ENCODE measurements at regions not wholly inside any gene's neighbourhood (a gene's known extent, or its start where the extent isn't known, plus 50 kb on each side); places are given as distances from the start of the nearest gene placed in this dataset.

DNA sequence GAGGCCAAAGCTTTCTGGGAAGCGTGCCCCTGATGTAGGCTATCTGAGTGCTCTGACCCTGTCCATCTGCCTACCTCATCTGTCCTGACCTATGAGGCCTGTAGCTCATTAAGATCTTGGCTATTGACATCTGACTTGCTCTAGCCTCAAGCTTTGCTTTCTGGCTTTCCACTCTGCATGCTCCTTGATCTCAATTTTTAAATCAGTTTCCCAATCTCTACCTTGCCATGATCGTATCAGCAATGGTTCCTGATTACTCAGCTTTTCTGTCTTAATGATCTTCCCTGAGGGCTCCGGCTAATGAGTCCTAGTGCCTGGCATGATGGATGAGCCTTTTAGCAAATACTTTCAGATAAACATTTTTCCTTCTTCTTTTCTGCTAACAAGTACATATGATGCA, 262.0 kb downstream of the NDFIP2 start:
- no peak overlapping the region for H3K27ac ChIP-seq (ENCODE audit: low read depth, low read length)
- no peaks in the 10 kb centered on the region for H3K9me3 ChIP-seq (ENCODE audit: control insufficient read depth in 1 of 2, low read length in 2 of 2)
- no peaks in the 10 kb centered on the region for H3K36me3 ChIP-seq (ENCODE audit: control insufficient read depth in 1 of 2, insufficient read depth in 2 of 2, low read length in 2 of 2)
- no peaks in the 10 kb centered on the region for H3K27me3 ChIP-seq (ENCODE audit: control insufficient read depth in 1 of 2, insufficient read depth in 2 of 2, low read length in 2 of 2)
- H3K4me3 ChIP-seq (ENCODE audit: low read depth in 1 of 2, low read length in 2 of 2): no peak overlapping the region
- peaks cover 0 to 6% of the 10 kb centered on the region in 2 donors for H3K4me1 ChIP-seq (ENCODE audit: control insufficient read depth in 1 of 2, insufficient read depth in 2 of 2, low read length in 2 of 2)
- no peak overlapping the region for H3K9ac ChIP-seq (ENCODE audit: low read depth in 1 of 2, low read length in 2 of 2)

DNA sequence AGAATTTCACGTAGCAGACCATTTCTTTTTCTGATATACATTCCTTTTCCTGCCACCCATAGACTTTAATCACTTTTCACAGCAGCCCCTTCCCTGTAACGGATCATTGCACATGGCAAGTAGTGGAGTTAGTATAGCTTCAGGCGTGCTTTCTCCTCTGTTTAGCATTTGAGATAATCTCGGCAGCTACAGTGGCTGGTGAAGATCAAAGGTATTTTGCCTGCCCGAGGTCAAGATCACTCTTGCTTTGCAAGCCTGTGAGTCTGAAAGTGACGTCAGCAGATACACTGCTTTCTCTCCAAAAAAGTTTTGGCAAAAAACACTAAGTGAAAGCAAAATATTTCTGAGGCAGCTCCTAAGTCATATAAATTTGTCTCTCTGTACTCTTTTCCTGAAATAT, 260.0 kb downstream of the NDFIP2 start:
- Histone ChIP-seq H3K27ac (ENCODE audit: low read depth, low read length) (no peak overlapping the region), H3K4me3 (ENCODE audit: low read depth in 1 of 2, low read length in 2 of 2) (peak overlapping the region in 1 of 2 donors; percentile 4), H3K4me1 (ENCODE audit: control insufficient read depth in 1 of 2, insufficient read depth in 2 of 2, low read length in 2 of 2) (peaks cover 0 to 6% of the 10 kb centered on the region in 2 donors), H3K36me3 (ENCODE audit: control insufficient read depth in 1 of 2, insufficient read depth in 2 of 2, low read length in 2 of 2) (no peaks in the 10 kb centered on the region), H3K27me3 (ENCODE audit: control insufficient read depth in 1 of 2, insufficient read depth in 2 of 2, low read length in 2 of 2) (no peaks in the 10 kb centered on the region), H3K9ac (ENCODE audit: low read depth in 1 of 2, low read length in 2 of 2) (no peak overlapping the region), H3K9me3 (ENCODE audit: control insufficient read depth in 1 of 2, low read length in 2 of 2) (no peaks in the 10 kb centered on the region)

DNA sequence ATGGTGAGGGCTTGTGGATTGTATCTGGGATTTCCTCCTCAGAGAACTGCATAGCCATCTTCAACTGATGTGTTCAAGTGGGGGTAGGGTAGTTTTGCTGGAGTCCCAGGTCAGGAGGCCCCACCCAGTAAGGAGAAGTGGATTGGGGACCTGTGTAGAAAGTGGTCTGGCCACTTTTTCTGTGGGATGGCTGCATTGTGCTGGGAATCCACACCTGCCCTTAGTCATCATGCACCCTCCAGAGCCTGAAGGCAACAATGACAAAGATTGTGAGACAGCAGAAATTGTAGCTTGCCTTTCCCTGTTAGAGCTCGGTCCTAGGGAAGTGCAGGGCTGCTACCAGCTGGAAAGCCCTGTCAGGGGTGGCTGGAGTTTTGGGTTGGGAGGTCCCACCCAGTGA, 255.4 kb downstream of the NDFIP2 start:
- H3K27ac ChIP-seq (ENCODE audit: low read depth, low read length): no peak overlapping the region
- H3K4me3 ChIP-seq (ENCODE audit: low read depth in 1 of 2, low read length in 2 of 2): no peak overlapping the region
- H3K4me1 ChIP-seq (ENCODE audit: control insufficient read depth in 1 of 2, insufficient read depth in 2 of 2, low read length in 2 of 2): peaks cover 0 to 6% of the 10 kb centered on the region in 2 donors
- H3K9ac ChIP-seq (ENCODE audit: low read depth in 1 of 2, low read length in 2 of 2): no peak overlapping the region
- no peaks in the 10 kb centered on the region for H3K9me3 ChIP-seq (ENCODE audit: control insufficient read depth in 1 of 2, low read length in 2 of 2)
- H3K27me3 ChIP-seq (ENCODE audit: control insufficient read depth in 1 of 2, insufficient read depth in 2 of 2, low read length in 2 of 2): no peaks in the 10 kb centered on the region
- H3K36me3 ChIP-seq (ENCODE audit: control insufficient read depth in 1 of 2, insufficient read depth in 2 of 2, low read length in 2 of 2): no peaks in the 10 kb centered on the region

DNA sequence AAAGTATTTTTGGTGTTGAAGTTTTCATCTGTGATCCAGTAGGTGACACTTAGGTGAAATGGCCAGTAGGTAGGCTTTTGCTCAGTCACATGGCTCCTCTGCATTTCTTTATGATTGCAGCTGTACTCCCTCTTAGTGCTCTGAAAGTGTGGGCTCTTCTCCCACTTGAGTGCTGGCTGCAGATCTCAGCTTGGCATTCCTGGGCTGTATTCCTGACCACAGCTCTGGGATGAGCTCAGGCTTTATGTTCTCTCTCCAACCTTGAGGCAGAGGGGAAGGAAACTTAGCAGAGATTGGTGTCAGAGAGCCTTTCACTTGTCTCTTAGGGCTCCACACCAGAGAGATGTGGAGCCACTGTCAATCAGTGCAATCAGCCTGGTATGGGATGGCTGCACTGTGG, 254.3 kb downstream of the NDFIP2 start:
- H3K27ac ChIP-seq (ENCODE audit: low read depth, low read length): no peak overlapping the region
- H3K4me1 ChIP-seq (ENCODE audit: control insufficient read depth in 1 of 2, insufficient read depth in 2 of 2, low read length in 2 of 2): no peaks in the 10 kb centered on the region
- H3K9ac ChIP-seq (ENCODE audit: low read depth in 1 of 2, low read length in 2 of 2): no peak overlapping the region
- no peaks in the 10 kb centered on the region for H3K9me3 ChIP-seq (ENCODE audit: control insufficient read depth in 1 of 2, low read length in 2 of 2)
- H3K36me3 ChIP-seq (ENCODE audit: control insufficient read depth in 1 of 2, insufficient read depth in 2 of 2, low read length in 2 of 2): no peaks in the 10 kb centered on the region
- no peak overlapping the region for H3K4me3 ChIP-seq (ENCODE audit: low read depth in 1 of 2, low read length in 2 of 2)
- H3K27me3 ChIP-seq (ENCODE audit: control insufficient read depth in 1 of 2, insufficient read depth in 2 of 2, low read length in 2 of 2): no peaks in the 10 kb centered on the region

DNA sequence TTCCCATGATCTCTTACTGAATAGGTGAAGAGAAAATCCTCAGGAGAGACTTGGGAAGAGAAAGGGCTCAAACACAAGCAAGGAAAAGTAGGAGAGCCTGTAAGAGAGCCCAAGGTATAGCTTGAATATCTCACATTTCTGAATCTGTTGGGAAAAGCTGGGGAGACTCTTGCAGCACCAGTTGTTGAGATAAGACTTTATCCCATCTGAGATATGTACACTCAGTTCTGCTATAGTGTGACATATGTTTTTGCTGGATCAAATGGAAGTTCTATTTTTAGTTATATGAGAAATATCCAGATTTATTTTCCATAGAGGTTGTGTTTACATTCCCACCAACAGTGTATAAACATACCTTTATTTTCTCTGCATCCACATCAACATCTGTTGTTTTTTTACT, 246.1 kb downstream of the NDFIP2 start:
- Histone ChIP-seq H3K36me3 (ENCODE audit: control insufficient read depth in 1 of 2, insufficient read depth in 2 of 2, low read length in 2 of 2) (no peaks in the 10 kb centered on the region), H3K9me3 (ENCODE audit: control insufficient read depth in 1 of 2, low read length in 2 of 2) (no peaks in the 10 kb centered on the region), H3K27ac (ENCODE audit: low read depth, low read length) (no peak overlapping the region), H3K27me3 (ENCODE audit: control insufficient read depth in 1 of 2, insufficient read depth in 2 of 2, low read length in 2 of 2) (no peaks in the 10 kb centered on the region), H3K9ac (ENCODE audit: low read depth in 1 of 2, low read length in 2 of 2) (no peak overlapping the region), H3K4me3 (ENCODE audit: low read depth in 1 of 2, low read length in 2 of 2) (no peak overlapping the region), H3K4me1 (ENCODE audit: control insufficient read depth in 1 of 2, insufficient read depth in 2 of 2, low read length in 2 of 2) (peaks cover 13 to 22% of the 10 kb centered on the region in 2 donors)

DNA sequence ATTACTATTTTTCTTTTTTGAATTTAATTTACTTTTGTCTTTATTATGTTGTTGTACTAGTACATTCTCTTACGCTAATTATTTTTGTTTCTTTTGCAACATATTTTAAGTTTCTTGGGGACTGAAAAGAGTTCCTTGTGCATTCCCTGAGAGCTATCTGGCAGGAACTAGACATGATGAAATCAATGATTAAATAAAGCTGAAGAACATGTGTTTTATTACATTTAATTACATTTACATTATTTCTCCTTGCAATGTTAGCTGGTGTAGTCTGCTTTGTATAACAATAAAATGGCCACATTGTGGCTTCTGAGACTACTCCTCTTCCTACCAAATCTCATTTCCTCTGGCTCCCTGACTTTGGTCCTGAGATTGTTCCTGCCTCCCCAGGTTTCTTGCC, 244.9 kb downstream of the NDFIP2 start:
- Histone ChIP-seq H3K27me3 (ENCODE audit: control insufficient read depth in 1 of 2, insufficient read depth in 2 of 2, low read length in 2 of 2) (no peaks in the 10 kb centered on the region), H3K9ac (ENCODE audit: low read depth in 1 of 2, low read length in 2 of 2) (no peak overlapping the region), H3K4me3 (ENCODE audit: low read depth in 1 of 2, low read length in 2 of 2) (no peak overlapping the region), H3K9me3 (ENCODE audit: control insufficient read depth in 1 of 2, low read length in 2 of 2) (no peaks in the 10 kb centered on the region), H3K27ac (ENCODE audit: low read depth, low read length) (no peak overlapping the region), H3K4me1 (ENCODE audit: control insufficient read depth in 1 of 2, insufficient read depth in 2 of 2, low read length in 2 of 2) (peaks cover 13 to 22% of the 10 kb centered on the region in 2 donors), H3K36me3 (ENCODE audit: control insufficient read depth in 1 of 2, insufficient read depth in 2 of 2, low read length in 2 of 2) (no peaks in the 10 kb centered on the region)

DNA sequence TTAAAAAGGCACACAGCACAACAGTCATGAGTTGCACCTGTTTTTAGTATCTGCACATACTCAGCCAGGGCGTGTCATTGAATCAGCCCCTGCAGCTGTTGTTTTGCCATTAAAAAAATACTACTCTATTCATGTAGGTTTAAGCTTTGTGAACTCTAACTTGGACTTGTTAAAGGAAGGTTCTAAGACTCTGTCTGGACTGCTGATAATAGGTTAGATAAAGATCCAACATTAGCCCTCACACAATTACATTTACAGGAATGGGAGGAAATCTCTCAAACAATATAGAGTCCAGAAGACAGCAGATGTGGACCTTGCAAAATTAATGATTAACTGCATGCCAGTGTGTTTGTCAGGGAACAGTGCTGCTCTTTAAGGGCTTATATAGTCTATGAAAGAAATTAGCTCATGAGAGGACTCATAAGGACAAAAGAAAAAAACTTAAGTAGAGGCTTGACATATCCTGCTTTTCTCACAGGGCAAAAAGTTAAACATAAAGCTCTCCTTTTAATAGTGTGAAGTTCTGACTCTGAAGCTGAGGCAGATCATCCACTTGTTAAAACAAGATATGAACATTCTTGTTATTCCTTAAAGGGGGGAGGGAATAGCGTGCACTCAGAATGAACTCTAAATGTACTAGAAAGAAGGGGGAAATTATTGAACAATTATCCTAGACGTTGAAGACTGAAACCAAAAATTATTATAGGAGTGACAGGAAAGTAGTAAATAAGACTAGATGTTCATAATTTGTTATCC, 243.6 kb downstream of the NDFIP2 start:
- Histone ChIP-seq H3K9me3 (ENCODE audit: control insufficient read depth in 1 of 2, low read length in 2 of 2) (no peaks in the 10 kb centered on the region), H3K9ac (ENCODE audit: low read depth in 1 of 2, low read length in 2 of 2) (no peak overlapping the region), H3K4me1 (ENCODE audit: control insufficient read depth in 1 of 2, insufficient read depth in 2 of 2, low read length in 2 of 2) (peaks cover 13 to 22% of the 10 kb centered on the region in 2 donors), H3K36me3 (ENCODE audit: control insufficient read depth in 1 of 2, insufficient read depth in 2 of 2, low read length in 2 of 2) (no peaks in the 10 kb centered on the region), H3K4me3 (ENCODE audit: low read depth in 1 of 2, low read length in 2 of 2) (peak overlapping the region in 1 of 2 donors; percentile 44), H3K27ac (ENCODE audit: low read depth, low read length) (no peak overlapping the region), H3K27me3 (ENCODE audit: control insufficient read depth in 1 of 2, insufficient read depth in 2 of 2, low read length in 2 of 2) (no peaks in the 10 kb centered on the region)

DNA sequence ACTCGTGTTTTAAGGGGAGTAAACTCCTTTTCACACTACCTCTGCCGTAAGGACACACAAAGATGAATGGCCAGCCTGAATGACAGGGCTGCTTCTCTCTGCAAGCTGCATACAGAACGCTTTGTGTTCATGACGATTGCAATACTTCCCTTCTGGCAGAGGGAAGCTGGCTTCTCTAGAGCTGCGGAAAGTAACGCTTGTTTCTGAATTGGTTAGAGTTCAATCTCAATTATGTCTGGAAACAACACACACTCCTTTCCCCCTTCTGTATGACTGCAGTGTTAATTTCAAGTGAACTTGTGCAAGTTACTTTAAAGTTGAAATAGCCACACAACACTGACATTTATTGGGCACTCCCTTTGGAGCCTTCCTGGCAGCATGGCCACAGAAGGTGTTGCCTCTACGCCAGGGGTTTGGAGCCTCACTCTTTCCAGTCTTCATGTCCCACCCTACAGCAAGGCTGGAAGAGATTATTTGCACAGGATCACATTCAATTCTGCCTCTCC, 242.6 kb downstream of the NDFIP2 start:
- H3K36me3 ChIP-seq (ENCODE audit: control insufficient read depth in 1 of 2, insufficient read depth in 2 of 2, low read length in 2 of 2): no peaks in the 10 kb centered on the region
- peaks cover 13 to 22% of the 10 kb centered on the region in 2 donors for H3K4me1 ChIP-seq (ENCODE audit: control insufficient read depth in 1 of 2, insufficient read depth in 2 of 2, low read length in 2 of 2)
- no peak overlapping the region for H3K9ac ChIP-seq (ENCODE audit: low read depth in 1 of 2, low read length in 2 of 2)
- H3K9me3 ChIP-seq (ENCODE audit: control insufficient read depth in 1 of 2, low read length in 2 of 2): no peaks in the 10 kb centered on the region
- peak overlapping the region in 1 of 2 donors; percentile 2 for H3K4me3 ChIP-seq (ENCODE audit: low read depth in 1 of 2, low read length in 2 of 2)
- H3K27ac ChIP-seq (ENCODE audit: low read depth, low read length): no peak overlapping the region
- no peaks in the 10 kb centered on the region for H3K27me3 ChIP-seq (ENCODE audit: control insufficient read depth in 1 of 2, insufficient read depth in 2 of 2, low read length in 2 of 2)

DNA sequence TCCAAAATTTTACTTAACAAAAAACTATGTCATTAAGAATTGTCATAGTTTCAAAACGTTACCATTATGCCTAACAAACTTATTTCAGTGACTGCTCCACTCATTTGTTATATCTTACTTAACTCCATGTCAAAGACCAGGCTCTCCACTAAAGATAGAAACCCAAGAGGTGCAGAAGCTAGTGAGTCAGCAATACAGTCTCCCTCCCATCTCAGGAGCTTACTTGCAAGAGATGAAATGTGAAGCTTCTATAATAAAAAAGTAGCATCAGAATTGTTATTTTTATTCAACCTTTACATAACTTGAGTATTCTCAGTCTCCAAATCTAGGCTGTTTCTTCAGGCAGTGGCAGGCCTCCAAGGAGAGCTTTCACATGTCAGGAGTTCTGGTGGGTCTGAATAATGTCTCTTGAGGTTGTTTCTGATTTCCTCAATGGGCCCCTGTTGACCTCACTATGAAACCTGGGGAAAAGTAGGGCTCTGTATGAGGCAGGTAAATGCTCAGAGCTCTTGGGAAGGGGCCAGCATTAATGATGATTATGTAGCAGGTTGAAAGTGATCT, 242.0 kb downstream of the NDFIP2 start:
- H3K9ac ChIP-seq (ENCODE audit: low read depth in 1 of 2, low read length in 2 of 2): no peak overlapping the region
- no peak overlapping the region for H3K4me3 ChIP-seq (ENCODE audit: low read depth in 1 of 2, low read length in 2 of 2)
- H3K9me3 ChIP-seq (ENCODE audit: control insufficient read depth in 1 of 2, low read length in 2 of 2): no peaks in the 10 kb centered on the region
- H3K36me3 ChIP-seq (ENCODE audit: control insufficient read depth in 1 of 2, insufficient read depth in 2 of 2, low read length in 2 of 2): no peaks in the 10 kb centered on the region
- no peak overlapping the region for H3K27ac ChIP-seq (ENCODE audit: low read depth, low read length)
- H3K4me1 ChIP-seq (ENCODE audit: control insufficient read depth in 1 of 2, insufficient read depth in 2 of 2, low read length in 2 of 2): peaks cover 13 to 22% of the 10 kb centered on the region in 2 donors
- no peaks in the 10 kb centered on the region for H3K27me3 ChIP-seq (ENCODE audit: control insufficient read depth in 1 of 2, insufficient read depth in 2 of 2, low read length in 2 of 2)

DNA sequence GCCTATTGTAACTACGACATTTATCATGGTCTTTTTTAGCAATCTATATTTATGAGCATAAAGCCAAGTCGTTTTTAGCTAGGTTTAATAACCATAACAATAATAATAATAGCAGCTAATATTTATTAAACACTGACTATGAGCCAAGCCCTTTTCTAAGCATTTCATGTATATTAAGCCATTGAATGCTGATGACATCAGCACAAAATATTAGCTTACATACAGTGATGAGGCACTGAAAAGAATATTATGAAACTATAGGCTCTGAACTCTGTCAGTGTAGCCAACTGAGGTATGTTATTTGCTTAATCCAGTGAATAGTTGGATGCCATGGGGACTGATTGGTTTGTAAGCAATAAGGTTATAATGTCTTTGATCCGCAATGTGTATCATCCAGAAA, 235.2 kb downstream of the NDFIP2 start:
- Histone ChIP-seq H3K27me3 (ENCODE audit: control insufficient read depth in 1 of 2, insufficient read depth in 2 of 2, low read length in 2 of 2) (no peaks in the 10 kb centered on the region), H3K9me3 (ENCODE audit: control insufficient read depth in 1 of 2, low read length in 2 of 2) (no peaks in the 10 kb centered on the region), H3K36me3 (ENCODE audit: control insufficient read depth in 1 of 2, insufficient read depth in 2 of 2, low read length in 2 of 2) (no peaks in the 10 kb centered on the region), H3K27ac (ENCODE audit: low read depth, low read length) (no peak overlapping the region), H3K4me3 (ENCODE audit: low read depth in 1 of 2, low read length in 2 of 2) (no peak overlapping the region), H3K4me1 (ENCODE audit: control insufficient read depth in 1 of 2, insufficient read depth in 2 of 2, low read length in 2 of 2) (no peaks in the 10 kb centered on the region), H3K9ac (ENCODE audit: low read depth in 1 of 2, low read length in 2 of 2) (no peak overlapping the region)
